Adrenal gland (tissue), 9 donors: ENCODE measurements at regions not wholly inside any gene's neighbourhood (a gene's known extent, or its start where the extent isn't known, plus 50 kb on each side); places are given as distances from the start of the nearest gene placed in this dataset.

ENCODE experiments used
- DNase-seq, 7 donors: peaks; one replicate each; pipeline ENCODE4 v3.0.0-alpha.2; 2019 to 2020
- H3K27ac ChIP-seq, 5 donors: fragments of 200-600 bp; sonication (generic) in 4 of 5; 1 replicate in 3 of 5; 2 replicates in 2 of 5; pipeline versions ENCODE4 v1.5.1 to v1.8.0; 2016 to 2020; ENCODE audit warnings: mild to moderate bottlenecking in 1 of 5
- H3K27me3 ChIP-seq: fragments of 200-600 bp; 2 replicates; pipeline ENCODE4 v1.8.0; 2021
- H3K36me3 ChIP-seq, 2 donors: fragments of 200-600 bp; replicated peaks in 1 of 2; 1 replicate in 1 of 2; 2 replicates in 1 of 2; pipeline versions ENCODE4 v1.5.1 to v1.8.0; 2018 to 2022
- H3K4me1 ChIP-seq, 2 donors: fragments of 200-600 bp; replicated peaks in 1 of 2; 1 replicate in 1 of 2; 2 replicates in 1 of 2; pipeline versions ENCODE4 v1.5.1 to v1.8.0; 2018 to 2021
- H3K4me3 ChIP-seq, 4 donors: fragments of 200-600 bp; sonication (generic) in 3 of 4; one replicate each; pipeline ENCODE4 v1.5.1; 2016 to 2018
- H3K9me3 ChIP-seq, 3 donors: fragments of 200-600 bp; sonication (generic) in 1 of 3; replicated peaks in 1 of 3; 1 replicate in 2 of 3; 2 replicates in 1 of 3; pipeline versions ENCODE4 v1.5.1 to v1.8.0; 2016 to 2021
- CTCF ChIP-seq, 6 experiments: fragments of 450-650 bp in 4 of 6; fragments of 200-600 bp in 2 of 6; sonication (generic) in 1 of 6; IDR thresholded peaks; 1 replicate in 5 of 6; 2 replicates in 1 of 6; pipeline versions ENCODE4 v1.5.1 to v1.8.0; 2016 to 2021; ENCODE audit warnings: antibody characterized with exemption in 6 of 6, mild to moderate bottlenecking in 2 of 6, moderate library complexity in 1 of 6
- POLR2A ChIP-seq, 2 donors: fragments of 450-650 bp; IDR thresholded peaks; one replicate each; pipeline ENCODE4 v1.6.1; 2017; ENCODE audit warnings: antibody characterized with exemption in 2 of 2, mild to moderate bottlenecking in 2 of 2, moderate library complexity in 1 of 2
- WGBS, 4 donors: extraction: QIAGEN DNeasy Blood & Tissue Kit in 2 of 4; methylation state at CpG; one replicate each; pipeline versions ENCODE4 v1.1.5 to v1.1.7; 2013 to 2017; 5-methylcytosine and 5-hydroxymethylcytosine counted together
- intact Hi-C, 2 donors: fragments of 100-400 bp; cut with DNase I; formaldehyde crosslinking; loops; one replicate each; pipeline versions ENCODE4 v1.14.1 to v1.15.0; 2022 to 2023
- donor health status: healthy with polysubstance abuse.
- donor health status: Bipolar disorder and iron deficiency.
- donor health status: DM: yes; HTN: yes; CAD: no.
- donor health status: DM: no; HTN: no; CAD: no.
- donor health status: DM: no; HTN: no; CAD: no.

- H3K9me3 ChIP-seq, result no peaks in the 10 kb centered on the region
- H3K27ac ChIP-seq, result no peak overlapping the region
- intact Hi-C loops, result no loop called here
- H3K4me3 ChIP-seq, result no peak overlapping the region
- H3K36me3 ChIP-seq, result no peaks in the 10 kb centered on the region
- no peak for DNase-seq
- 82 to 88% (median 84%) methylated on average over 3 of the region's 3 CpGs for WGBS, 4 donors
- no peaks in the 10 kb centered on the region for H3K4me1 ChIP-seq
- TF ChIP-seq POLR2A (IDR thresholded peaks at IDR 0.05) (no peak), CTCF (IDR thresholded peaks at IDR 0.05) (no peak)
- no peaks in the 10 kb centered on the region for H3K27me3 ChIP-seq
Observed at GRCh38 chr11:112625814-112626213, 335.4 kb upstream of the NCAM1 start.

GRCh38 chr11:112626731-112627130 is 334.5 kb upstream of the NCAM1 start:
- Histone ChIP-seq H3K4me3 (no peak overlapping the region), H3K9me3 (no peaks in the 10 kb centered on the region), H3K4me1 (no peaks in the 10 kb centered on the region), H3K36me3 (no peaks in the 10 kb centered on the region), H3K27ac (no peak overlapping the region), H3K27me3 (no peaks in the 10 kb centered on the region)
- 78 to 94% (median 88%) methylated on average over 1 of the region's 1 CpG for WGBS, 4 donors
- no peak for TF ChIP-seq CTCF (IDR thresholded peaks at IDR 0.05)
- TF ChIP-seq POLR2A (IDR thresholded peaks at IDR 0.05), result no peak
- intact Hi-C loops, result no loop called here
- DNase-seq, result no peak

- no peak for DNase-seq
- no peaks in the 10 kb centered on the region for H3K27me3 ChIP-seq
- H3K27ac ChIP-seq, result no peak overlapping the region
- intact Hi-C loops, result no loop called here
- TF ChIP-seq CTCF (IDR thresholded peaks at IDR 0.05), result no peak
- no peak for TF ChIP-seq POLR2A (IDR thresholded peaks at IDR 0.05)
- H3K9me3 ChIP-seq, result no peaks in the 10 kb centered on the region
- H3K36me3 ChIP-seq, result no peaks in the 10 kb centered on the region
- H3K4me1 ChIP-seq, result no peaks in the 10 kb centered on the region
- no peak overlapping the region for H3K4me3 ChIP-seq
- WGBS, 4 donors, result 73 to 81% (median 77%) methylated on average over 2 of the region's 2 CpGs
Observed at GRCh38 chr11:112627588-112628045, 333.6 kb upstream of the NCAM1 start.

- Histone ChIP-seq H3K4me3 (no peak overlapping the region), H3K9me3 (no peaks in the 10 kb centered on the region), H3K36me3 (no peaks in the 10 kb centered on the region), H3K4me1 (no peaks in the 10 kb centered on the region), H3K27ac (no peak overlapping the region), H3K27me3 (no peaks in the 10 kb centered on the region)
- no peak for DNase-seq
- TF ChIP-seq CTCF (IDR thresholded peaks at IDR 0.05), result no peak
- no peak for TF ChIP-seq POLR2A (IDR thresholded peaks at IDR 0.05)
- 80 to 94% (median 85%) methylated on average over 3 of the region's 3 CpGs for WGBS, 4 donors
- intact Hi-C loops, result no loop called here
Observed at GRCh38 chr11:112628676-112629075, 332.5 kb upstream of the NCAM1 start.
